ENCODE measurements at regions not wholly inside any gene's neighbourhood (a gene's known extent, or its start where the extent isn't known, plus 50 kb on each side); places are given as distances from the start of the nearest gene placed in this dataset.

- TF ChIP-seq CTCF (IDR thresholded peaks at IDR 0.05 in 8 of 11, conservative IDR thresholded peaks at IDR 0.05 in 3 of 11) = no peak
- TF ChIP-seq POLR2AphosphoS5 (IDR thresholded peaks at IDR 0.05) = no peak
These were observed 194.0 kb upstream of the SLITRK3 start for GRCh38 chr3:165390166-165390565.
